Vagina (tissue), 2 donors: ENCODE measurements at regions not wholly inside any gene's neighbourhood (a gene's known extent, or its start where the extent isn't known, plus 50 kb on each side); places are given as distances from the start of the nearest gene placed in this dataset.

Experiments
- DNase-seq, 2 donors: peaks; one replicate each; pipeline ENCODE4 v3.0.0-alpha.2; 2017; ENCODE audit errors: extremely low spot score in 2 of 2
- H3K27ac ChIP-seq: fragments of 200-600 bp; sonication (generic); one replicate; pipeline ENCODE4 v1.5.1; 2019
- H3K27me3 ChIP-seq: fragments of 200-600 bp; sonication (generic); one replicate; pipeline ENCODE4 v1.5.1; 2019
- H3K36me3 ChIP-seq, 2 donors: fragments of 200-600 bp; sonication (generic); one replicate each; pipeline ENCODE4 v1.5.1; 2017 to 2019
- H3K4me1 ChIP-seq: fragments of 200-600 bp; sonication (generic); one replicate; pipeline ENCODE4 v1.5.1; 2019
- H3K4me3 ChIP-seq, 2 donors: fragments of 200-600 bp; sonication (generic); 1 replicate in 1 of 2; 2 replicates in 1 of 2; pipeline ENCODE4 v1.5.1; 2016 to 2019
- H3K9me3 ChIP-seq: fragments of 200-600 bp; sonication (generic); one replicate; pipeline ENCODE4 v1.5.1; 2019
- POLR2A ChIP-seq, 2 donors: fragments of 450-650 bp; IDR thresholded peaks; one replicate each; pipeline ENCODE4 v1.6.1; 2017; ENCODE audit warnings: antibody characterized with exemption in 2 of 2, mild to moderate bottlenecking in 2 of 2, moderate library complexity in 2 of 2
- POLR2AphosphoS5 ChIP-seq, 2 donors: sonication (generic); formaldehyde crosslinking; IDR thresholded peaks; one replicate each; pipeline ENCODE4 v1.9.0; 2017; ENCODE audit warnings: antibody characterized with exemption in 2 of 2, mild to moderate bottlenecking in 2 of 2, low read depth in 1 of 2; ENCODE audit not compliant: insufficient read depth in 1 of 2
- intact Hi-C: fragments of 100-400 bp; cut with DNase I; formaldehyde crosslinking; loops from one replicate; pipeline ENCODE4 v1.15.1; 2023
- TF ChIP-seq, protein P1 (sequence below), 3 experiments: fragments of 450-650 bp in 2 of 3; fragments of 200-600 bp in 1 of 3; sonication (generic) in 1 of 3; IDR thresholded peaks; one replicate each; pipeline ENCODE4 v1.5.1; 2017 to 2019; ENCODE audit warnings: antibody characterized with exemption in 3 of 3, mild to moderate bottlenecking in 2 of 3, moderate library complexity in 2 of 3

DNA sequence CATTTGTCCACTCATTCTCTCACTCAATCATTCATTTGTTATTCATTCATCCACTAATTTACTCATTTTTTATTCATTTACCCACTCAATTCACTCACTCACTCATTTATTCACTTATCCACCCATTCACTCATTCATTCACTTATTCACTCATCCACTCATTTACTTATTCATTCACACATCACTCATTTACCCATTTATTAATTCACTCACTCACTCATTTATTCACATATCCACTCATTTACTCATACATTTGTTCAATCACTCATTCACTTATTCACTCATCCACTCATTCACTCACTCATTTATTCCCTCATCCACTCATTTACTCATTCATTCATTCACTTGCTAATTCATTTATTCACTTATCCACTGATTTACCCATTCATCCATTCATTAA, 129.1 kb downstream of the TTLL2 start:
- TF ChIP-seq POLR2A (IDR thresholded peaks at IDR 0.05) (no peak), POLR2AphosphoS5 (IDR thresholded peaks at IDR 0.05; ENCODE audit: insufficient read depth in 1 of 2, low read depth in 1 of 2) (no peak)
- TF ChIP-seq, protein P1, sequence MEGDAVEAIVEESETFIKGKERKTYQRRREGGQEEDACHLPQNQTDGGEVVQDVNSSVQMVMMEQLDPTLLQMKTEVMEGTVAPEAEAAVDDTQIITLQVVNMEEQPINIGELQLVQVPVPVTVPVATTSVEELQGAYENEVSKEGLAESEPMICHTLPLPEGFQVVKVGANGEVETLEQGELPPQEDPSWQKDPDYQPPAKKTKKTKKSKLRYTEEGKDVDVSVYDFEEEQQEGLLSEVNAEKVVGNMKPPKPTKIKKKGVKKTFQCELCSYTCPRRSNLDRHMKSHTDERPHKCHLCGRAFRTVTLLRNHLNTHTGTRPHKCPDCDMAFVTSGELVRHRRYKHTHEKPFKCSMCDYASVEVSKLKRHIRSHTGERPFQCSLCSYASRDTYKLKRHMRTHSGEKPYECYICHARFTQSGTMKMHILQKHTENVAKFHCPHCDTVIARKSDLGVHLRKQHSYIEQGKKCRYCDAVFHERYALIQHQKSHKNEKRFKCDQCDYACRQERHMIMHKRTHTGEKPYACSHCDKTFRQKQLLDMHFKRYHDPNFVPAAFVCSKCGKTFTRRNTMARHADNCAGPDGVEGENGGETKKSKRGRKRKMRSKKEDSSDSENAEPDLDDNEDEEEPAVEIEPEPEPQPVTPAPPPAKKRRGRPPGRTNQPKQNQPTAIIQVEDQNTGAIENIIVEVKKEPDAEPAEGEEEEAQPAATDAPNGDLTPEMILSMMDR (IDR thresholded peaks at IDR 0.05) = no peak

DNA sequence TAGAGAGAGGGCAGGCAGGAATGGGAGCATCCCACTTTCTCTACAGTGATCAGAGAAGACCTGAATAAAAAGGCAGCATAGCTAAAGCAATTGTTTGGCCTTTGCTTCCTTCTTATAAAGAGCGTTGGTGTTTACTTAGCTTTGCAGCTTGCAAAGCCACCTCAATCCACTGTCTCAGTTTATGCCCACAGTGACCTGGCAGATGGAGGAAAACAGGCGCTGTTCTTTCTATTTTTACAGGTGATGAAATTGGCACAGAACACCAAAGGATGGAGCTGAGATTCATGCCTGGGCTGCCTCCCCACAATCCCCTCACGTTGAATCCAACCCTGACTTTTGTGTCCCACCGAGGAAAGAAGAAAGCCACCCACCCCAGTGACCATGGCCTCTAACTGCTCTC, 130.5 kb downstream of the TTLL2 start:
- DNase-seq = no peak
- no peaks in the 10 kb centered on the region for H3K4me1 ChIP-seq
- H3K36me3 ChIP-seq = no peaks in the 10 kb centered on the region
- H3K27ac ChIP-seq = no peak overlapping the region
- TF ChIP-seq POLR2A (IDR thresholded peaks at IDR 0.05) = no peak
- TF ChIP-seq, protein P1 (IDR thresholded peaks at IDR 0.05) = no peak
- TF ChIP-seq POLR2AphosphoS5 (IDR thresholded peaks at IDR 0.05; ENCODE audit: insufficient read depth in 1 of 2, low read depth in 1 of 2) = no peak
- no peaks in the 10 kb centered on the region for H3K27me3 ChIP-seq
- no peak overlapping the region for H3K4me3 ChIP-seq
- H3K9me3 ChIP-seq = no peaks in the 10 kb centered on the region
- intact Hi-C loops = no loop called here

More for the DNA sequence above, 129.1 kb downstream of the TTLL2 start:
- no peaks in the 10 kb centered on the region for H3K27me3 ChIP-seq
- DNase-seq = no peak
- no peaks in the 10 kb centered on the region for H3K36me3 ChIP-seq
- H3K4me1 ChIP-seq = no peaks in the 10 kb centered on the region
- no peaks in the 10 kb centered on the region for H3K9me3 ChIP-seq
- H3K4me3 ChIP-seq = no peak overlapping the region
- H3K27ac ChIP-seq = no peak overlapping the region
- intact Hi-C loops = no loop called here

DNA sequence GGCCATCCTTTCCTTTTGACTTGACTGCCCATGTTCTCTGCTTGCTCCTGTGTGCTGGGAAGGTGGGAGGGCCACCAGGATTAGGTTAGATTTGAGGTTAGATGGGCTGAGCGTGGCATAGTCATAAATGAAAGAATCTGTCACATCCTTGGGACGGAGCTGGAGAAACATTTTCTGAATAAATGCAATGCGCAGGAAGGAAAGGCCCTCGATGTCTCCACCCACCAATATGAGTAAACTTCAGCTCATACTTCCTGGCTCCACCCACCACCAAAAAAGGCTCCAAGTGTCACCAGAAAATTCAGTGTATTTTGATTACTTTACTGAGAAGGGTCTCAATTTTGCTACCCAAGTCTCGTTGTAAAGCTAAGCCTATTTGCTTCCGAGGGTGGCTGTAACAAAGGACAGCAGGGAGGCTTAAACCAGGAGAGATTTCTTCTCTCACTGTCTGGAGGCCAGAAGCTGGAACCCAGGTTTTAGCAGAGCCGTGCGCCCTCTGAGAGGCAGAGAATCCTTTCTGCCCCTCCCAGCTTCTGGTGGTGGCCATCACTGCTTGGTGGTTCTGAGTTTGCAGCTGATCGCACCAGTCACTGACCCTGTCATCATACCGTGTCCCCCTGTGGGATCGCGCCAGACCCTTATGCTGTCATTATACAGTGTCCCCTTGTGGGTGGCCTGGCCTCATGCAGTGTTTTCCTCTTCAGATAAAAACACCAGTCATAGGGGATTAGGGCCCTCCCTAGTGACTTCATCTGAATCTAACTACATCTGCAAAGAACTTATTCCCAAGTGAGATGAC, 137.8 kb downstream of the TTLL2 start:
- intact Hi-C loops = no loop called here
- no peak for DNase-seq

DNA sequence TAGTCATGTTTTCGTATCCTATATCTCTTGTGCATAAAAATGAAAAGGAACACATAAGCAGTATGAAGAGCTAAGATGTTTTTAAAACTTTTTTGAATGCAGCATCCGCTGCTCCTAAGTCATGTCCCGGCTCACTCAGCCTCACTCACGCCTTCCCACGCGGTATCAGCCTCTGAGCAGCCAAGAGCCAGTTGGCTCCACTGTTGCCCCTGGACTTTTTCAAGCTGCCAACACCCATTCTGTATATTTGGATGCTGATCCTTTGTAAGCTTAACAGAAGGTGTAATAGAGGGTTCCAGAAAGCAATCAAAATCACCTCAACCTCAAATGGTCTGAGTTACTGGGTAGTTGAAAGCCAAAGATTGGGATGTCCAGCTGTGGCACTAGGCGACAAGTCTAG, 139.3 kb downstream of the TTLL2 start:
- no peaks in the 10 kb centered on the region for H3K36me3 ChIP-seq

More for the DNA sequence above, 137.8 kb downstream of the TTLL2 start:
- Histone ChIP-seq H3K27me3 (no peaks in the 10 kb centered on the region), H3K27ac (no peak overlapping the region), H3K4me3 (no peak overlapping the region), H3K4me1 (no peaks in the 10 kb centered on the region), H3K9me3 (no peaks in the 10 kb centered on the region), H3K36me3 (no peaks in the 10 kb centered on the region)
- no peak for TF ChIP-seq POLR2AphosphoS5 (IDR thresholded peaks at IDR 0.05; ENCODE audit: insufficient read depth in 1 of 2, low read depth in 1 of 2)
- TF ChIP-seq, protein P1 (IDR thresholded peaks at IDR 0.05) = no peak

DNA sequence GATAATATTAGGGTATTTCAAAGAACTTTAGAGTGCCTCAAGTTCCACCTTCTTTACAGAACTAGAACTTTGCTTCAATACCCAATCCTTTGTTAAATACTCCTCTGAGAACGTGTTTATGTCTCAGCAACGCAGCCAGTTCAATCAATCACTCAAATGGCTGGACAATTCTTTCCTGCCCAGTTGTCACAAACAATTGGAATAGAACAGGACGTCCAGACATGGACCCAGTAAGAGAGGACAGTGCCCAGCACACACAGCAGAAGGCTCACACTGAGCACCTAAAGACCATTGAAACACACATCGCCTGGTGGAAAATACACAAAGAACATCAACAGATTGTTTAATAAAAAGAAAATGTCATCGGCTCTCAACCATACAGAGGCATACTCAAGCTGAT, 140.6 kb downstream of the TTLL2 start:
- no peaks in the 10 kb centered on the region for H3K4me1 ChIP-seq
- no peaks in the 10 kb centered on the region for H3K36me3 ChIP-seq
- H3K9me3 ChIP-seq = no peaks in the 10 kb centered on the region
- TF ChIP-seq, protein P1 (IDR thresholded peaks at IDR 0.05) = no peak
- TF ChIP-seq POLR2A (IDR thresholded peaks at IDR 0.05) (no peak), POLR2AphosphoS5 (IDR thresholded peaks at IDR 0.05; ENCODE audit: insufficient read depth in 1 of 2, low read depth in 1 of 2) (no peak)
- intact Hi-C loops = no loop called here
- no peak for DNase-seq
- no peak overlapping the region for H3K4me3 ChIP-seq
- H3K27ac ChIP-seq = no peak overlapping the region
- H3K27me3 ChIP-seq = no peaks in the 10 kb centered on the region

More for the DNA sequence above, 139.3 kb downstream of the TTLL2 start:
- no peak for DNase-seq
- Histone ChIP-seq H3K9me3 (no peaks in the 10 kb centered on the region), H3K27ac (no peak overlapping the region), H3K27me3 (no peaks in the 10 kb centered on the region), H3K4me1 (no peaks in the 10 kb centered on the region), H3K4me3 (no peak overlapping the region)
- TF ChIP-seq POLR2A (IDR thresholded peaks at IDR 0.05) (no peak), POLR2AphosphoS5 (IDR thresholded peaks at IDR 0.05; ENCODE audit: insufficient read depth in 1 of 2, low read depth in 1 of 2) (no peak)
- TF ChIP-seq, protein P1 (IDR thresholded peaks at IDR 0.05) = no peak
- intact Hi-C loops = no loop called here
